Erythroblast (primary cell): ENCODE measurements at regions not wholly inside any gene's neighbourhood (a gene's known extent, or its start where the extent isn't known, plus 50 kb on each side); places are given as distances from the start of the nearest gene placed in this dataset.

Experiments
- GATA1 ChIP-seq: IDR thresholded peaks from 2 replicates; pipeline ENCODE4 v1.6.1; 2011; ENCODE audit warnings: low read depth, mild to moderate bottlenecking, control low read depth, low read length, moderate library complexity
- POLR2A ChIP-seq: IDR thresholded peaks from 2 replicates; pipeline ENCODE4 v1.6.1; 2011; ENCODE audit warnings: mild to moderate bottlenecking, low read length

DNA sequence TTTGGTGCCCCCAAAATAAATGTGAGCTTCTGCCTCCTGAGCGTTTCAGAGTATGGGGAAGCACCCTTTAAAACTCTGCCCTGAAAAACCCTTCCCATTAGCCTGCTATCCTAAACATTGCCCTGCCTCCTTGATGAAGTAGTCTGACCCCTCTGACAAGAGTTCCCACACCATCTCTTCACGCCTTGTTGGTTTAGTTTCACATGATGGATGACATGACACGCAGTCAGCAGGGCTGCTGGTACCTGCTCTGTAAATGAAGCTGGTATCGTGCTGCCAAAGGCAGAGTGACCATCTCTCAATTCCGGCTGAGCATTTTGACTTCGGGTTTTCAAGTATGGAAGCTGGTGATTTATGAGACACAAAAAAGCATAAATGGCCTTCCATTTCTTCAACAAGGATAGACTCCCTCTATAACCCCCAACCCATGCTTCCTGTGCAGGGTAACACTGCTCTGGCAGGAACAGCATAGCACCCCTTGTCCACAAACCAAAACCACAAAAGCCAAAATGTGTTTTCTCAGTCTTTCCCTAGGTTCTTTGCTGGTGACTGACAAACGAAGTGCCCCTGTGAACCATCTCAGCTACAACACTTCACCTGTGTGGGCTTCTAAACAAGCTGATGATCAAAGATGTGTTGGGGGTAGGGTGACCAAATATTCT lies 444.6 kb downstream of the NUF2 start:
- TF ChIP-seq POLR2A (no peak), GATA1 (no peak)
